Keratinocyte (primary cell): ENCODE measurements at regions not wholly inside any gene's neighbourhood (a gene's known extent, or its start where the extent isn't known, plus 50 kb on each side); places are given as distances from the start of the nearest gene placed in this dataset.

Experiments used
- DNase-seq: peaks from one replicate; pipeline ENCODE4 v3.0.0-alpha.2; 2011; ENCODE audit warnings: low read depth, missing footprints, low spot score
- FAIRE-seq: peaks from 2 replicates; lab custom pipeline; 2011; peaks lifted over from hg19 to GRCh38; lab: Jason Lieb, UNC
- H2AFZ ChIP-seq: 2 replicates; pipeline ENCODE4 v1.6.0; 2012; ENCODE audit warnings: low read length, control low read depth, inconsistent platforms; ENCODE audit not compliant: control insufficient read depth
- H3K27ac ChIP-seq: 2 replicates; pipeline ENCODE4 v1.5.1; 2011; ENCODE audit warnings: low read length; ENCODE audit not compliant: control insufficient read depth, insufficient read depth
- H3K27me3 ChIP-seq: 3 replicates; pipeline ENCODE4 v1.6.0; 2011; ENCODE audit warnings: low read length; ENCODE audit not compliant: control insufficient read depth, insufficient read depth; ENCODE audit errors: extremely low read depth
- H3K36me3 ChIP-seq, 2 experiments: 2 replicates in 1 of 2; 3 replicates in 1 of 2; pipeline ENCODE4 v1.5.1; 2011; ENCODE audit warnings: low read length in 2 of 2, mild to moderate bottlenecking in 1 of 2; ENCODE audit not compliant: control insufficient read depth in 2 of 2, insufficient read depth in 2 of 2; ENCODE audit errors: extremely low read depth in 1 of 2
- H3K4me1 ChIP-seq: 3 replicates; pipeline ENCODE4 v1.5.1; 2011; ENCODE audit warnings: low read length; ENCODE audit not compliant: control insufficient read depth, insufficient read depth; ENCODE audit errors: extremely low read depth
- H3K4me2 ChIP-seq: 3 replicates; pipeline ENCODE4 v1.6.0; 2011; ENCODE audit warnings: low read depth, low read length; ENCODE audit not compliant: control insufficient read depth, insufficient read depth; ENCODE audit errors: extremely low read depth
- H3K4me3 ChIP-seq, 3 experiments: fragments of 200-600 bp in 1 of 3; sonication (generic) in 1 of 3; 2 replicates in 2 of 3; 3 replicates in 1 of 3; pipeline ENCODE4 v1.5.1; 2011 to 2016; ENCODE audit warnings: low read length in 3 of 3, mild to moderate bottlenecking in 3 of 3, control low read depth in 2 of 3, inconsistent platforms in 1 of 3, low read depth in 1 of 3, mixed read lengths in 1 of 3, mixed run types in 1 of 3, moderate library complexity in 1 of 3; ENCODE audit not compliant: control insufficient read depth in 2 of 3, insufficient read depth in 2 of 3; ENCODE audit errors: extremely low read depth in 1 of 3
- H3K79me2 ChIP-seq: 2 replicates; pipeline ENCODE4 v1.6.0; 2012; ENCODE audit warnings: low read length; ENCODE audit not compliant: control insufficient read depth, insufficient read depth
- H3K9ac ChIP-seq: 3 replicates; pipeline ENCODE4 v1.6.0; 2011; ENCODE audit warnings: low read length; ENCODE audit not compliant: control insufficient read depth, insufficient read depth; ENCODE audit errors: extremely low read depth
- H3K9me1 ChIP-seq: 3 replicates; pipeline ENCODE4 v1.6.0; 2011; ENCODE audit warnings: low read length; ENCODE audit not compliant: control insufficient read depth, insufficient read depth; ENCODE audit errors: extremely low read depth
- H3K9me3 ChIP-seq: 2 replicates; pipeline ENCODE4 v1.5.1; 2012; ENCODE audit warnings: low read depth, low read length; ENCODE audit not compliant: control insufficient read depth
- H4K20me1 ChIP-seq: 3 replicates; pipeline ENCODE4 v1.6.0; 2011; ENCODE audit warnings: low read length; ENCODE audit not compliant: control insufficient read depth, insufficient read depth; ENCODE audit errors: extremely low read depth
- CTCF ChIP-seq, 3 experiments: IDR thresholded peaks in 1 of 3; conservative IDR thresholded peaks in 1 of 3; optimal IDR thresholded peaks in 1 of 3; 2 replicates in 2 of 3; 3 replicates in 1 of 3; pipeline versions ENCODE3 to v1.5.1; 2011; ENCODE audit warnings: low read length in 3 of 3, mild to moderate bottlenecking in 3 of 3, moderate library complexity in 2 of 3, control low read depth in 1 of 3, inconsistent platforms in 1 of 3; ENCODE audit not compliant: insufficient read depth in 2 of 3; ENCODE audit errors: extremely low read depth in 1 of 3
- EZH2 ChIP-seq: IDR thresholded peaks from one replicate; pipeline ENCODE4 v1.6.1; 2012; ENCODE audit warnings: inconsistent platforms, mild to moderate bottlenecking, low read length, moderate library complexity
- dilution Hi-C: fragments of 300-500 bp; cut with MboI; formaldehyde crosslinking; loops from one replicate; pipeline ENCODE4 v1.7.0; 2020; ENCODE audit warnings: low sequenced_read_pairs; ENCODE audit not compliant: extremely low pct_ligation_motif_present

DNA sequence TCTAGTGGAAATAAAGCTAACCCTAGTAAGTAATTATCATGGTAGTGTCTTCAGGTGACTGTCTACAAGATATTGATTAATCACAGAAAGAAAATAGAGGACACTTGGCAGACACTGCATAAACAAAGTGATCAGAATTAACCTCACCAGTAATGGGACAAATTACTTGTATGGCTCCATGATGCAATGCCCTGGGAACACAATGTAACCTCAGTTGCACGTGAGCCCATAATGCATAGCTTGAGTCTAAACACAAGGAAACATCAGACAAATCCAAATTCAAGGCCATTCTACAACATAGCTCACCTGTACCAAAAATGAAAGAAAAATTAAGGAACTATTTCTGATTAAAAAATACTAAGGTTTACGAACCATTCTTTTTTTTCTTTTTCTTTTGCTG, 92.4 kb upstream of the SSTR4 start:
- no peaks in the 10 kb centered on the region for H3K9me1 ChIP-seq
- no peaks in the 10 kb centered on the region for H3K4me1 ChIP-seq
- peaks cover 14% of the 10 kb centered on the region for H3K27me3 ChIP-seq
- FAIRE-seq (no peak), DNase-seq (no peak)
- no peak overlapping the region for H2AFZ ChIP-seq
- dilution Hi-C loops = no loop called here
- no peaks in the 10 kb centered on the region for H4K20me1 ChIP-seq
- no peak overlapping the region for H3K9ac ChIP-seq
- H3K79me2 ChIP-seq = no peaks in the 10 kb centered on the region
- TF ChIP-seq CTCF (optimal IDR thresholded peaks at IDR 0.05 in 1 of 3, IDR thresholded peaks at IDR 0.05 in 1 of 3, conservative IDR thresholded peaks at IDR 0.05 in 1 of 3; ENCODE audit: extremely low read depth in 1 of 3, insufficient read depth in 2 of 3, low read length in 3 of 3) = no peak
- TF ChIP-seq EZH2 = no peak
- no peak overlapping the region for H3K4me2 ChIP-seq
- H3K4me3 ChIP-seq = no peak overlapping the region
- H3K36me3 ChIP-seq = no peaks in the 10 kb centered on the region
- H3K9me3 ChIP-seq = no peaks in the 10 kb centered on the region
- H3K27ac ChIP-seq = no peak overlapping the region

GRCh38 chr20:22944062-22944461, 91.0 kb upstream of the SSTR4 start:
- no peaks in the 10 kb centered on the region for H3K9me1 ChIP-seq
- no peak for FAIRE-seq
- H4K20me1 ChIP-seq = no peaks in the 10 kb centered on the region

More at GRCh38 chr20:22944062-22944461, 91.0 kb upstream of the SSTR4 start:
- Histone ChIP-seq H3K36me3 (no peaks in the 10 kb centered on the region), H2AFZ (no peak overlapping the region), H3K4me3 (no peak overlapping the region), H3K9ac (no peak overlapping the region), H3K79me2 (no peaks in the 10 kb centered on the region), H3K4me1 (no peaks in the 10 kb centered on the region), H3K4me2 (no peak overlapping the region), H3K27me3 (peaks cover 14% of the 10 kb centered on the region), H3K9me3 (no peaks in the 10 kb centered on the region), H3K27ac (no peak overlapping the region)
- TF ChIP-seq CTCF (optimal IDR thresholded peaks at IDR 0.05 in 1 of 3, IDR thresholded peaks at IDR 0.05 in 1 of 3, conservative IDR thresholded peaks at IDR 0.05 in 1 of 3; ENCODE audit: extremely low read depth in 1 of 3, insufficient read depth in 2 of 3, low read length in 3 of 3) (no peak), EZH2 (no peak)
- DNase-seq = no peak
- dilution Hi-C loops = no loop called here
